ENCODE measurements at regions not wholly inside any gene's neighbourhood (a gene's known extent, or its start where the extent isn't known, plus 50 kb on each side); places are given as distances from the start of the nearest gene placed in this dataset.

DNA sequence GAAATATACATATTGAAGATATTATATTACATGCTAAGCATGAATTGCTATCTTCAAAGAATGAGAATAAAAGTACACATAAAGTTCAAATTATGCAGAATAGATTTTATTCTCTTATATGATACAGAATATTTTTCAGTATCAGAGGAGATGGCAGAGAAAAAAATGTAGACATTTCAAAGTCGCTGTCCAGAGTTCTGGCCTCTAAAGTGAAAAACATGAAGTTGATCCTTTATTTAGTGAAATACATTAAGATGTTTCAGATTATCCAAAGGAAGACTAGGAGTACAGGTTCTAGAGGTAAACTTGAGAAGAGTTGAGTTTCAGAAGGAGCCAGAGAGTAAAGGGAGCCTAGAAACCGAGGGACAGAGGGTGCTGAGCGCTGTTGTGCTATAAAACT, 303.6 kb downstream of the UTP18 start:
- no peak for DNase-seq

DNA sequence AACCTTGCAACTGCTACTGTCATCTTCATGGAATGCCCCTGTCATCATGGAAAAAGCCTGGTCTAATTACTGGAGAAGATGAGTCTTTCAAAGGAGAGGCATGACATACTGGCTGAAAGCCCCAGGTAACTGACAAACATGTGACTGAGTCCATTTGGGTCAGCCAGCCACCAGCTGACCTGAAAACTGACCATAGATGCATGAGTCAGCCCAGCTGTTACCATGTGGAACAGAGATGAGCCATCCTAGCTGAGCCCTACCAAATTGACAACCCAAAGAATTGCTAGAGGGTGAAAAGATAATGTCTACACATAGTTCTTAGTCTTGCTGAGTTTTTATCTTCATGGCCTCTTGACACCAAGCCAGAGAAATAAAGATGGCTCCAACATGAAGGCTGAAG, 311.8 kb downstream of the UTP18 start:
- DNase-seq: no peak

All from eye (tissue), 1 donor.